GM23338 (cell line): ENCODE measurements at regions not wholly inside any gene's neighbourhood (a gene's known extent, or its start where the extent isn't known, plus 50 kb on each side); places are given as distances from the start of the nearest gene placed in this dataset.

Experiments
- ATAC-seq: fragments of 200-7000 bp; cut with Tn5 transposase; 3 replicates; pipeline ENCODE4 v1.9.1; 2020
- DNase-seq: peaks from one replicate; pipeline ENCODE4 v3.0.0-alpha.2; 2015; ENCODE audit warnings: low spot score
- H2AFZ ChIP-seq: fragments of 200-600 bp; sonication (generic); 2 replicates; pipeline ENCODE4 v1.8.0; 2016; ENCODE audit warnings: antibody characterized with exemption, mild to moderate bottlenecking, moderate library complexity
- H3F3A ChIP-seq: fragments of 200-600 bp; sonication (generic); replicated peaks from 2 replicates; pipeline ENCODE4 v1.8.0; 2017; ENCODE audit warnings: antibody characterized with exemption, mixed run types, low read depth
- H3K27ac ChIP-seq: fragments of 200-600 bp; sonication (generic); 2 replicates; pipeline ENCODE4 v1.6.1; 2016; ENCODE audit warnings: low read depth
- H3K27me3 ChIP-seq: fragments of 200-600 bp; sonication (generic); 2 replicates; pipeline ENCODE4 v1.8.0; 2016; ENCODE audit warnings: mild to moderate bottlenecking, mixed run types, moderate library complexity; ENCODE audit not compliant: insufficient read depth
- H3K36me3 ChIP-seq: fragments of 200-600 bp; sonication (generic); 2 replicates; pipeline ENCODE4 v1.8.0; 2016; ENCODE audit warnings: mild to moderate bottlenecking; ENCODE audit not compliant: insufficient read depth
- H3K4me1 ChIP-seq: fragments of 200-600 bp; sonication (generic); 2 replicates; pipeline ENCODE4 v1.8.0; 2016; ENCODE audit warnings: mild to moderate bottlenecking, moderate library complexity; ENCODE audit not compliant: insufficient read depth
- H3K4me2 ChIP-seq: fragments of 200-600 bp; sonication (generic); 2 replicates; pipeline ENCODE4 v1.7.1; 2017; ENCODE audit warnings: mixed run types
- H3K4me3 ChIP-seq: fragments of 200-600 bp; sonication (generic); 2 replicates; pipeline ENCODE4 v1.6.1; 2016; ENCODE audit warnings: mixed run types
- H3K79me2 ChIP-seq: fragments of 200-600 bp; sonication (generic); replicated peaks from 2 replicates; pipeline ENCODE4 v1.8.0; 2017; ENCODE audit warnings: mild to moderate bottlenecking; ENCODE audit not compliant: insufficient read depth
- H3K9me2 ChIP-seq: fragments of 200-600 bp; sonication (generic); 2 replicates; pipeline ENCODE4 v1.8.0; 2017; ENCODE audit not compliant: insufficient read depth
- H4K20me1 ChIP-seq: fragments of 200-600 bp; sonication (generic); replicated peaks from 2 replicates; pipeline ENCODE4 v1.8.0; 2017; ENCODE audit warnings: mild to moderate bottlenecking; ENCODE audit not compliant: insufficient read depth
- H3K27ac Mint-ChIP-seq: 2 replicates; pipeline ENCODE4 v1.8.0; 2020; ENCODE audit warnings: inconsistent platforms, mild to moderate bottlenecking, moderate library complexity, mixed read lengths
- H3K27me3 Mint-ChIP-seq: 3 replicates; pipeline ENCODE4 v1.8.0; 2022; ENCODE audit warnings: low read depth, mild to moderate bottlenecking, moderate library complexity, mixed read lengths, inconsistent platforms; ENCODE audit not compliant: insufficient read depth, poor library complexity
- H3K36me3 Mint-ChIP-seq: 3 replicates; pipeline ENCODE4 v1.8.0; 2021; ENCODE audit warnings: low read depth, mild to moderate bottlenecking, inconsistent platforms, moderate library complexity, mixed read lengths
- H3K4me1 Mint-ChIP-seq: 3 replicates; pipeline ENCODE4 v1.8.0; 2020; ENCODE audit warnings: mild to moderate bottlenecking, inconsistent platforms, mixed read lengths
- H3K4me3 Mint-ChIP-seq: 3 replicates; pipeline ENCODE4 v1.8.0; 2021; ENCODE audit warnings: moderate library complexity, mild to moderate bottlenecking, inconsistent platforms, mixed read lengths
- H3K9me3 Mint-ChIP-seq: 3 replicates; pipeline ENCODE4 v1.8.0; 2020; ENCODE audit warnings: moderate library complexity, mild to moderate bottlenecking, inconsistent platforms, mixed read lengths
- EZH2 ChIP-seq: fragments of 200-600 bp; sonication (generic); IDR thresholded peaks from one replicate; pipeline ENCODE4 v1.8.0; 2017; ENCODE audit warnings: antibody characterized with exemption, mild to moderate bottlenecking, low read depth; ENCODE audit not compliant: unreplicated experiment
- JUNB ChIP-seq: IDR thresholded peaks from one replicate; pipeline ENCODE4 v1.6.1; 2016; ENCODE audit warnings: antibody characterized with exemption; ENCODE audit not compliant: unreplicated experiment
- NANOG ChIP-seq: IDR thresholded peaks from 2 replicates; pipeline ENCODE4 v1.6.1; 2016; ENCODE audit warnings: antibody characterized with exemption, borderline replicate concordance
- POLR2AphosphoS5 ChIP-seq: IDR thresholded peaks from 2 replicates; pipeline ENCODE4 v1.6.1; 2016; ENCODE audit warnings: antibody characterized with exemption, low read depth
- TF ChIP-seq, protein P1 (sequence below): fragments of 250-450 bp; sonication (Bioruptor Pico); IDR thresholded peaks from 2 replicates; pipeline ENCODE4 v1.5.0; 2020; ENCODE audit warnings: mild to moderate bottlenecking, moderate library complexity
- TF ChIP-seq, protein P2 (sequence below), 2 experiments: fragments of 200-600 bp in 1 of 2; sonication (generic) in 1 of 2; conservative IDR thresholded peaks; 2 replicates each; pipeline versions ENCODE4 v1.5.1 to v1.6.1; 2016 to 2017; ENCODE audit warnings: antibody characterized with exemption in 2 of 2, low read depth in 2 of 2, mild to moderate bottlenecking in 2 of 2, moderate library complexity in 1 of 2

DNA sequence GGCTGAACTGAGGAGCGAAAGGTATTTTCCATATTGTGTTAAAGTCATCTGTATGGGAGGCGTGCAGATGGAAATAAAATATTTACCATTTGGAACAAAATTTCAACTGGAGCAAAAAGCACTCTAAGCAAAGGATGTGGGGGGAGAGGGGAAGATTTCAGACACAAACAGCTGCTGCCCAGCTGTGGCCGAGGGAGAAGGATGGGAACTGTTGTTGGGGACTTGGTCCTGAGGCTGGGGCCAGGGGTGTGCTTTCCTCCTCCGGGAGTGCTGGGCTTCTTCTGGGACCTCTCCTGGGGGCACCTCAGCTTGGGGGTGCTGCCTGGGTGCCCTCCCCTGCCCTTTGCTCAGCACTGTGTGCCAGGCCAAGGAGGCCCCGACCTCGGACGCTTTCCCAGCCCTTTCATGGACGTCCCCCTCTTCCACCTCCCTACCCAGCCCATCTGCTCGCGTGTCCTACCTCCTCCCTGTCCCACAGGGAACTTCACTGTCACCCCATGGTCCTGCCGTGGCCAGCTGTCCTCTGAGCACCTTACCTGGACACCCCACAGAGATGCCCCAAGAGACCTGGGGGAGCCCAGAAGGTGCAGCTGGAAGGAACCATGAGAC, 101.9 kb upstream of the COL5A1 start (continued):
- TF ChIP-seq, protein P1, sequence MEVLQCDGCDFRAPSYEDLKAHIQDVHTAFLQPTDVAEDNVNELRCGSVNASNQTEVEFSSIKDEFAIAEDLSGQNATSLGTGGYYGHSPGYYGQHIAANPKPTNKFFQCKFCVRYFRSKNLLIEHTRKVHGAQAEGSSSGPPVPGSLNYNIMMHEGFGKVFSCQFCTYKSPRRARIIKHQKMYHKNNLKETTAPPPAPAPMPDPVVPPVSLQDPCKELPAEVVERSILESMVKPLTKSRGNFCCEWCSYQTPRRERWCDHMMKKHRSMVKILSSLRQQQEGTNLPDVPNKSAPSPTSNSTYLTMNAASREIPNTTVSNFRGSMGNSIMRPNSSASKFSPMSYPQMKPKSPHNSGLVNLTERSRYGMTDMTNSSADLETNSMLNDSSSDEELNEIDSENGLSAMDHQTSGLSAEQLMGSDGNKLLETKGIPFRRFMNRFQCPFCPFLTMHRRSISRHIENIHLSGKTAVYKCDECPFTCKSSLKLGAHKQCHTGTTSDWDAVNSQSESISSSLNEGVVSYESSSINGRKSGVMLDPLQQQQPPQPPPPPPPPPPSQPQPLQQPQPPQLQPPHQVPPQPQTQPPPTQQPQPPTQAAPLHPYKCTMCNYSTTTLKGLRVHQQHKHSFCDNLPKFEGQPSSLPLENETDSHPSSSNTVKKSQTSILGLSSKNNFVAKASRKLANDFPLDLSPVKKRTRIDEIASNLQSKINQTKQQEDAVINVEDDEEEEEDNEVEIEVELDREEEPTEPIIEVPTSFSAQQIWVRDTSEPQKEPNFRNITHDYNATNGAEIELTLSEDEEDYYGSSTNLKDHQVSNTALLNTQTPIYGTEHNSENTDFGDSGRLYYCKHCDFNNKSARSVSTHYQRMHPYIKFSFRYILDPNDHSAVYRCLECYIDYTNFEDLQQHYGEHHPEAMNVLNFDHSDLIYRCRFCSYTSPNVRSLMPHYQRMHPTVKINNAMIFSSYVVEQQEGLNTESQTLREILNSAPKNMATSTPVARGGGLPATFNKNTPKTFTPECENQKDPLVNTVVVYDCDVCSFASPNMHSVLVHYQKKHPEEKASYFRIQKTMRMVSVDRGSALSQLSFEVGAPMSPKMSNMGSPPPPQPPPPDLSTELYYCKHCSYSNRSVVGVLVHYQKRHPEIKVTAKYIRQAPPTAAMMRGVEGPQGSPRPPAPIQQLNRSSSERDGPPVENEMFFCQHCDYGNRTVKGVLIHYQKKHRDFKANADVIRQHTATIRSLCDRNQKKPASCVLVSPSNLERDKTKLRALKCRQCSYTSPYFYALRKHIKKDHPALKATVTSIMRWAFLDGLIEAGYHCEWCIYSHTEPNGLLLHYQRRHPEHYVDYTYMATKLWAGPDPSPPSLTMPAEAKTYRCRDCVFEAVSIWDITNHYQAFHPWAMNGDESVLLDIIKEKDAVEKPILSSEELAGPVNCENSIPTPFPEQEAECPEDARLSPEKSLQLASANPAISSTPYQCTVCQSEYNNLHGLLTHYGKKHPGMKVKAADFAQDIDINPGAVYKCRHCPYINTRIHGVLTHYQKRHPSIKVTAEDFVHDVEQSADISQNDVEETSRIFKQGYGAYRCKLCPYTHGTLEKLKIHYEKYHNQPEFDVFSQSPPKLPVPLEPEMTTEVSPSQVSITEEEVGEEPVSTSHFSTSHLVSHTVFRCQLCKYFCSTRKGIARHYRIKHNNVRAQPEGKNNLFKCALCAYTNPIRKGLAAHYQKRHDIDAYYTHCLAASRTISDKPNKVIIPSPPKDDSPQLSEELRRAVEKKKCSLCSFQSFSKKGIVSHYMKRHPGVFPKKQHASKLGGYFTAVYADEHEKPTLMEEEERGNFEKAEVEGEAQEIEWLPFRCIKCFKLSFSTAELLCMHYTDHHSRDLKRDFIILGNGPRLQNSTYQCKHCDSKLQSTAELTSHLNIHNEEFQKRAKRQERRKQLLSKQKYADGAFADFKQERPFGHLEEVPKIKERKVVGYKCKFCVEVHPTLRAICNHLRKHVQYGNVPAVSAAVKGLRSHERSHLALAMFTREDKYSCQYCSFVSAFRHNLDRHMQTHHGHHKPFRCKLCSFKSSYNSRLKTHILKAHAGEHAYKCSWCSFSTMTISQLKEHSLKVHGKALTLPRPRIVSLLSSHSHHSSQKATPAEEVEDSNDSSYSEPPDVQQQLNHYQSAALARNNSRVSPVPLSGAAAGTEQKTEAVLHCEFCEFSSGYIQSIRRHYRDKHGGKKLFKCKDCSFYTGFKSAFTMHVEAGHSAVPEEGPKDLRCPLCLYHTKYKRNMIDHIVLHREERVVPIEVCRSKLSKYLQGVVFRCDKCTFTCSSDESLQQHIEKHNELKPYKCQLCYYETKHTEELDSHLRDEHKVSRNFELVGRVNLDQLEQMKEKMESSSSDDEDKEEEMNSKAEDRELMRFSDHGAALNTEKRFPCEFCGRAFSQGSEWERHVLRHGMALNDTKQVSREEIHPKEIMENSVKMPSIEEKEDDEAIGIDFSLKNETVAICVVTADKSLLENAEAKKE (CRISPR knock-in tag): no peak
- TF ChIP-seq NANOG (no peak), POLR2AphosphoS5 (no peak), EZH2 (no peak), JUNB (no peak)

DNA sequence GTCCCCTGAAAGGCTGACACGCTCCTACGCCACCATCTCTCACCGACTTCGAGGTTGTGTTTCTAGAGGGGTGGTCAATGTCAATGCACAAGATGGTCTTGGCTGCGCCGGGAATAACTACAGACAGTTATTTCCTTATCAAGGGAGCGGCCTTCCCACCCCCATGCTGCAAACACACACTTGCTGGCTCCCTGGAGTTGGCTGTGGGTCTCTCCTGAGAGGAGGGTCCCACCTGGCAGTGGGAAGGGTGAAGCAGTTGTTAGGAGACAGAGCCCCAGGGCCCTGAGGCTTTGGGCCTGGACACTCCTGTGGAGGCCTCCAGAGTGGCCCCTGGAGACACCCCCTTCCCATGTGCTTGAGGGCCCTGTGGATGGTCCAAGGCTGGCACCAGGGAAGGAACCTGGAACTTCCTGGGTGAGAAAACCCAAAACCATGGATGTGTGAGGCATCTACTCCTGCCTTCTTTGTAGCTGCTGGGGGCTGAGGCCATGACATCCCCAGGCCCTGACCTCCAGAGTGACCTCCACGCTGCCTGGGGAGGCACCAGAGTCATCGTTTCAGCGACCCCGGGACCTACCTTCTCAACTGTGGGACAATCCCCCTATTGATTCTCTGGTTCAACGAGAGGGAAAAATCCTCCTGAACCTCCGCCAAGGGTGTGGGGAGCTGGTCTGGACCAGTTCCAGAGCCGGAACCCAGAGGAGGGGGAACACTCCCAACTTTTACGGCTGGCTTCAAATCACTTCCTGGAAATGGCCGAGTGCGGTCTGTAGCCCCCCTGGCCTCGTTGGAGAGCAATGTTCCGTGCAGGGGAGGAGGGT, 101.1 kb upstream of the COL5A1 start:
- no peaks in the 10 kb centered on the region for H3K79me2 ChIP-seq
- H2AFZ ChIP-seq: no peak overlapping the region
- no peaks in the 10 kb centered on the region for H4K20me1 ChIP-seq
- H3K27ac ChIP-seq: no peak overlapping the region
- ATAC-seq (no peak), DNase-seq (no peak)
- no peaks in the 10 kb centered on the region for H3F3A ChIP-seq
- H3K4me1 ChIP-seq: 0 out of 2 replicates have a peak, but pooled peaks cover 3% of the 10 kb centered on the region
- H3K4me3 Mint-ChIP-seq: no peak overlapping the region
- no peaks in the 10 kb centered on the region for H3K9me3 Mint-ChIP-seq
- H3K9me2 ChIP-seq: no peaks in the 10 kb centered on the region
- H3K4me3 ChIP-seq: no peak overlapping the region
- H3K36me3 ChIP-seq: no peaks in the 10 kb centered on the region
- H3K27me3 ChIP-seq: no peaks in the 10 kb centered on the region
- no peak overlapping the region for H3K27ac Mint-ChIP-seq
- H3K36me3 Mint-ChIP-seq: no peaks in the 10 kb centered on the region; the same call in 2 of the 3 replicates
- no peaks in the 10 kb centered on the region for H3K27me3 Mint-ChIP-seq
- no peak overlapping the region for H3K4me2 ChIP-seq
- H3K4me1 Mint-ChIP-seq: peaks cover 10% of the 10 kb centered on the region; the same call in 2 of the 3 replicates
- TF ChIP-seq, protein P1 (CRISPR knock-in tag): no peak
- TF ChIP-seq, protein P2, sequence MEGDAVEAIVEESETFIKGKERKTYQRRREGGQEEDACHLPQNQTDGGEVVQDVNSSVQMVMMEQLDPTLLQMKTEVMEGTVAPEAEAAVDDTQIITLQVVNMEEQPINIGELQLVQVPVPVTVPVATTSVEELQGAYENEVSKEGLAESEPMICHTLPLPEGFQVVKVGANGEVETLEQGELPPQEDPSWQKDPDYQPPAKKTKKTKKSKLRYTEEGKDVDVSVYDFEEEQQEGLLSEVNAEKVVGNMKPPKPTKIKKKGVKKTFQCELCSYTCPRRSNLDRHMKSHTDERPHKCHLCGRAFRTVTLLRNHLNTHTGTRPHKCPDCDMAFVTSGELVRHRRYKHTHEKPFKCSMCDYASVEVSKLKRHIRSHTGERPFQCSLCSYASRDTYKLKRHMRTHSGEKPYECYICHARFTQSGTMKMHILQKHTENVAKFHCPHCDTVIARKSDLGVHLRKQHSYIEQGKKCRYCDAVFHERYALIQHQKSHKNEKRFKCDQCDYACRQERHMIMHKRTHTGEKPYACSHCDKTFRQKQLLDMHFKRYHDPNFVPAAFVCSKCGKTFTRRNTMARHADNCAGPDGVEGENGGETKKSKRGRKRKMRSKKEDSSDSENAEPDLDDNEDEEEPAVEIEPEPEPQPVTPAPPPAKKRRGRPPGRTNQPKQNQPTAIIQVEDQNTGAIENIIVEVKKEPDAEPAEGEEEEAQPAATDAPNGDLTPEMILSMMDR (conservative IDR thresholded peaks at IDR 0.05; ENCODE audit: low read depth in 2 of 2): no peak
- TF ChIP-seq POLR2AphosphoS5: no peak
